IMR-90 (cell line): ENCODE measurements at regions not wholly inside any gene's neighbourhood (a gene's known extent, or its start where the extent isn't known, plus 50 kb on each side); places are given as distances from the start of the nearest gene placed in this dataset.

Experiments
- BHLHE40 ChIP-seq: fragments of 150-350 bp; IDR thresholded peaks from 2 replicates; pipeline ENCODE4 v1.6.1; 2016; ENCODE audit warnings: mild to moderate bottlenecking, low read depth, low read length
- MXI1 ChIP-seq: IDR thresholded peaks from 2 replicates; pipeline ENCODE4 v1.6.1; 2012; ENCODE audit warnings: low read depth, mild to moderate bottlenecking, low read length, moderate library complexity, borderline replicate concordance
- TF ChIP-seq, protein P1 (sequence below): conservative IDR thresholded peaks from 2 replicates; pipeline ENCODE4 v1.5.1; 2012; ENCODE audit warnings: mild to moderate bottlenecking, low read depth, low read length, improper control_type of control experiment

DNA sequence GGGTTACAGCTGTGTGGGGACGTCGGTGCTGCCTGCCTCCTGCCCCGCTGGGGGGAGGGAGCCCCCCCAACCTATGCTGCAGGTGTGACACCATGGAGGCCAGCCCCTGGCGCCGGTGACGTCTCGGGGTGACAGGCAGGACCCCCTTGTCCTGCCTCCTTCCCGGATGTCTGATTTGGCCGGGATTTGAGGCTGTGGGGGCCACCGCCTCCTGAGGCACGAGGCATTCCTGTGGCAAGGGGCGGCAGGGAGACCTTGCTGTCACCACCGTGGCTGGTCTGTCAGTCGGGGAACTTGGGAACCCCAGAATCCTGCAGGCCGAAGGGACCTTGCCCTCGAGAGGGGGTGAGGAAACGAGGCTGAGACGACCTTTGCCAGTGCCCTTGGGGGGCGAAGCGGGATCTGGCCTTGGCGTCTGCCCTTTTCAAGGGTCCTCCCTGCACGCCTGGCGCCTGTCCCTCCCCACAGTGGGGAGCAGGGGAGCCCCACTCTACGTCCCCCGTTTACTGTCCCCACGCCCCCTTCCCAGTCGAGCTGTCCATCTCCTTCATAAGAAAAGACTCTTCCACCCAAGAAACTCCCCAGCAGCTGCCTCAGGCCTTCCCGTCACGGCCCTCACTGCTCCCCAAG is 74.4 kb downstream of the METRNL start:
- TF ChIP-seq MXI1 (no peak), BHLHE40 (no peak)
- TF ChIP-seq, protein P1, sequence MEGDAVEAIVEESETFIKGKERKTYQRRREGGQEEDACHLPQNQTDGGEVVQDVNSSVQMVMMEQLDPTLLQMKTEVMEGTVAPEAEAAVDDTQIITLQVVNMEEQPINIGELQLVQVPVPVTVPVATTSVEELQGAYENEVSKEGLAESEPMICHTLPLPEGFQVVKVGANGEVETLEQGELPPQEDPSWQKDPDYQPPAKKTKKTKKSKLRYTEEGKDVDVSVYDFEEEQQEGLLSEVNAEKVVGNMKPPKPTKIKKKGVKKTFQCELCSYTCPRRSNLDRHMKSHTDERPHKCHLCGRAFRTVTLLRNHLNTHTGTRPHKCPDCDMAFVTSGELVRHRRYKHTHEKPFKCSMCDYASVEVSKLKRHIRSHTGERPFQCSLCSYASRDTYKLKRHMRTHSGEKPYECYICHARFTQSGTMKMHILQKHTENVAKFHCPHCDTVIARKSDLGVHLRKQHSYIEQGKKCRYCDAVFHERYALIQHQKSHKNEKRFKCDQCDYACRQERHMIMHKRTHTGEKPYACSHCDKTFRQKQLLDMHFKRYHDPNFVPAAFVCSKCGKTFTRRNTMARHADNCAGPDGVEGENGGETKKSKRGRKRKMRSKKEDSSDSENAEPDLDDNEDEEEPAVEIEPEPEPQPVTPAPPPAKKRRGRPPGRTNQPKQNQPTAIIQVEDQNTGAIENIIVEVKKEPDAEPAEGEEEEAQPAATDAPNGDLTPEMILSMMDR, result no peak
